Brain microvascular endothelial cell (primary cell): ENCODE measurements at regions not wholly inside any gene's neighbourhood (a gene's known extent, or its start where the extent isn't known, plus 50 kb on each side); places are given as distances from the start of the nearest gene placed in this dataset.

Experiments
- DNase-seq: peaks from one replicate; pipeline ENCODE4 v3.0.0-alpha.2; 2020
- H3K27ac ChIP-seq: fragments of 250-450 bp; sonication (Bioruptor Pico); 2 replicates; pipeline ENCODE4 v1.5.1; 2020; ENCODE audit warnings: mild to moderate bottlenecking, moderate library complexity
- H3K27me3 ChIP-seq: fragments of 250-450 bp; sonication (Bioruptor Pico); replicated peaks from 2 replicates; pipeline ENCODE4 v1.5.1; 2020; ENCODE audit warnings: mild to moderate bottlenecking
- H3K36me3 ChIP-seq: fragments of 250-450 bp; sonication (Bioruptor Pico); replicated peaks from 2 replicates; pipeline ENCODE4 v1.5.1; 2020; ENCODE audit warnings: mild to moderate bottlenecking
- H3K4me3 ChIP-seq: 2 replicates; pipeline ENCODE4 v1.5.1; 2011; ENCODE audit warnings: low read depth, mild to moderate bottlenecking, control low read depth, low read length, moderate library complexity
- in situ Hi-C: cut with HindIII; loops from 2 replicates; pipeline ENCODE4 v1.10.0; 2017; ENCODE audit warnings: low sequenced_read_pairs, low pct_ligation_motif_present
- TF ChIP-seq, protein P1 (sequence below): IDR thresholded peaks from 2 replicates; pipeline ENCODE4 v1.5.1; 2011; ENCODE audit warnings: low read depth, mild to moderate bottlenecking, moderate library complexity, low read length, control low read depth, inconsistent platforms; ENCODE audit errors: missing control alignments

DNA sequence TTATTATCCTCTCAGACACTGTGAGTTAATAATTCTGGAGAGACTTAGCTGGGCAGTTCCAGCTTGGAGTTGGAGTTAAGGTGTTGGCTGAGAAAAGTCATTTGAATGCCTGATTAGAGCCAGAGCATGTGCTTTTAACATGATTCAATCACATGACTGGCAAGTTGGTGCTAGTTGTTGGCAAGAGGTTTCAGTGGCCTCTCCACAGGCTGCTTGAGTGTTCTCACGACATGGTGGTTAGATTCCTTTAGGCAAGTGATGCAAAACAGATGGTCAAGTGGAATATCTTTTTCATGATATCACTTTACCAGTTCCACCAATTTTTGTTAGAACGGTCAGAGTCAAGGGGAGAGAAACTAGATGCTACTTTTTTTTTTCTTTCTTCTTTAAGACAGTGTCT lies 262.7 kb upstream of the FN1 start:
- peak; percentile 96 for DNase-seq

DNA sequence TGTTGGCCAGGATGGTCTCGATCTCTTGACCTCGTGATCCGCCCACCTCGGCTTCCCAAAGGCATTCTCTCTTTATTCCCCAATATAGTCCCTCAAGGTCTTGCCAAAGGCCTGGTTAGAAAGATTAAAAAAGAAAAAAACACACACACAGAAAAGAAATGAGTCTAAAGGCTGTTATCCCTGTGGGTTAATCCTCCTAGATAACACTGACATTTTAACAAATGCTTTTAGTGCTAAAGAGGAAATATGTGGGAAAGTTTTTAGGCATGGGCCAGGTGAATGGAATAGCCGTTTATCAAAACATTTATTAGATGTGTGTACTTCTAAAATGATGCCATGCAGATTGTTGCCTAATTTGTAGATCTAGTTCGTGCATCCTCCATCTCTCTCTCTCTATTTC lies 261.6 kb upstream of the FN1 start:
- Histone ChIP-seq H3K4me3 (no peak overlapping the region), H3K27me3 (no peaks in the 10 kb centered on the region), H3K27ac (peak overlapping the region; percentile 93), H3K36me3 (no peaks in the 10 kb centered on the region)
- TF ChIP-seq, protein P1, sequence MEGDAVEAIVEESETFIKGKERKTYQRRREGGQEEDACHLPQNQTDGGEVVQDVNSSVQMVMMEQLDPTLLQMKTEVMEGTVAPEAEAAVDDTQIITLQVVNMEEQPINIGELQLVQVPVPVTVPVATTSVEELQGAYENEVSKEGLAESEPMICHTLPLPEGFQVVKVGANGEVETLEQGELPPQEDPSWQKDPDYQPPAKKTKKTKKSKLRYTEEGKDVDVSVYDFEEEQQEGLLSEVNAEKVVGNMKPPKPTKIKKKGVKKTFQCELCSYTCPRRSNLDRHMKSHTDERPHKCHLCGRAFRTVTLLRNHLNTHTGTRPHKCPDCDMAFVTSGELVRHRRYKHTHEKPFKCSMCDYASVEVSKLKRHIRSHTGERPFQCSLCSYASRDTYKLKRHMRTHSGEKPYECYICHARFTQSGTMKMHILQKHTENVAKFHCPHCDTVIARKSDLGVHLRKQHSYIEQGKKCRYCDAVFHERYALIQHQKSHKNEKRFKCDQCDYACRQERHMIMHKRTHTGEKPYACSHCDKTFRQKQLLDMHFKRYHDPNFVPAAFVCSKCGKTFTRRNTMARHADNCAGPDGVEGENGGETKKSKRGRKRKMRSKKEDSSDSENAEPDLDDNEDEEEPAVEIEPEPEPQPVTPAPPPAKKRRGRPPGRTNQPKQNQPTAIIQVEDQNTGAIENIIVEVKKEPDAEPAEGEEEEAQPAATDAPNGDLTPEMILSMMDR: no peak
- in situ Hi-C loops: no loop called here
- DNase-seq: no peak

More for the DNA sequence above, 262.7 kb upstream of the FN1 start:
- TF ChIP-seq, protein P1: no peak
- in situ Hi-C loops: no loop called here
- H3K4me3 ChIP-seq: no peak overlapping the region
- H3K27ac ChIP-seq: peak overlapping the region; percentile 93
- no peaks in the 10 kb centered on the region for H3K36me3 ChIP-seq
- H3K27me3 ChIP-seq: no peaks in the 10 kb centered on the region

DNA sequence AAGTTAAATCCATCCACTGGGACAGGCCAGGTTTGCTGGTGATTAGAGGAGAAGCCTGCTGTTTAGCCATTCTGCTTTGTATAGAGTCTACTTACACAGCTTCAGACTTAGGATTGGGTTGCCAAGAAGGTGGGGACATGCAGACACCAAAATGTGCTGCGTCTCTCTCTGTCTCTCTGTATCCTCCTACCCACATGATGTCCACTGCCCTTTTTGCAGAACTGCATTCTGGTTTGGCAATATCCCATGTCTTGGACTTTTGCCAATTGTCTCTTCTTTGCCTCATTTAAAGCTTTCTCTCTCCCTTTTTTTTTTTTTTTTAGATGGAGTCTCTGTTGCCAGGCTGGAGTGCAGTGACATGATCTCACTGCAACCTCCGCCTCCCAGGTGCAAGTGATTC lies 261.1 kb upstream of the FN1 start:
- no peaks in the 10 kb centered on the region for H3K36me3 ChIP-seq
- no peak for DNase-seq
- TF ChIP-seq, protein P1: no peak
- no peaks in the 10 kb centered on the region for H3K27me3 ChIP-seq
- H3K4me3 ChIP-seq: no peak overlapping the region
- H3K27ac ChIP-seq: no peak overlapping the region
- in situ Hi-C loops: no loop called here

DNA sequence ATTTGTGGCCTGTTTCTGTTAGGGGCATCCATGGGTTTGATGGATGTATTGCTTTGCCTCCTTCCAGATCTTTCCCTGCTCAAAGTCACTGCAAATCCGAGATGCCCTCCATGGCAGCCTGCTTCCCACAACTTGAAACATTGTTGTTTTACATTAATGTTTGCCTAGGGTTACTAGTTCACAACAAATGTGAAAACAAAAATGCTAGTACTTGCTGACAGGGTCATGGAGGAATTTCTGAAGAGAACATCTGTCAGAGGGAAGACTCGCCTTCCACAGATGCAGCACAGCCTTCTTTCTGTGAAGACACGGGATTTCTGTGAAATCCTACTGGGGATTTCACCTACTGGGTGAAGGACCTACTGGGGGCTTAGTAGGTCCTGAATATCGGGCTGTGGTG lies 260.0 kb upstream of the FN1 start:
- DNase-seq: no peak
- H3K36me3 ChIP-seq: no peaks in the 10 kb centered on the region
- in situ Hi-C loops: no loop called here
- TF ChIP-seq, protein P1: no peak
- H3K4me3 ChIP-seq: no peak overlapping the region
- no peaks in the 10 kb centered on the region for H3K27me3 ChIP-seq
- no peak overlapping the region for H3K27ac ChIP-seq

DNA sequence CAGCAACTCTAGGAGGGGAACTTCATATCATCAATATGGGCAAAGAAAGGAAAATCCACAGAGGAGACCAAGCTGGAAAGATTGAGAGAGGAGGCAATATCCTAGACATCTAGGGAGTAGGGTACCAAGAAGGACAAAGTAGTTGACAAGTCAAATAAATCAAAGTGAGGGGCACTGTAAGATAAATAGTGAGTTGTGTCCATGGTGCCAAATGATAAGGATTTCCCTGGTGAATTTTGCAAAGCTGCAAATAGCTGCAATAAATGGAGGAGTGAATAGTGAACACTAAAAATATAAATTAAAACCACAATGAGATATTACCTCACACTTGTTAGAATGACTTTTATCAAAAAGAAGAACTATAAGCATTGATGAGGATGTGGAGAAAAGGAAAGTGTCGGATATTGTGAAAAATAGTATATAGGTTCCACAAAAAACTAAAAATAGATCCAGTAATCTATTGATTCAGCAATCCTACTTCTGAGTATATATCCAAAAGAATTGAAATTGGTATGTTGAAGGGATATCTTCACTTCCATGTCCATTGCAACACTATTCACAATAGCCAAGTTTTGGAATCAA lies 258.2 kb upstream of the FN1 start:
- no peak overlapping the region for H3K4me3 ChIP-seq
- in situ Hi-C loops: no loop called here
- TF ChIP-seq, protein P1: no peak
- no peak for DNase-seq
- no peaks in the 10 kb centered on the region for H3K36me3 ChIP-seq
- H3K27me3 ChIP-seq: no peaks in the 10 kb centered on the region
- peak overlapping the region; percentile 97 for H3K27ac ChIP-seq
